ENCODE measurements at regions not wholly inside any gene's neighbourhood (a gene's known extent, or its start where the extent isn't known, plus 50 kb on each side); places are given as distances from the start of the nearest gene placed in this dataset.
"Not testable (repeated sequence)": the region's sequence is repeated elsewhere in the genome, so short reads cannot be mapped to it uniquely, and the experiment has no call there.

DNA sequence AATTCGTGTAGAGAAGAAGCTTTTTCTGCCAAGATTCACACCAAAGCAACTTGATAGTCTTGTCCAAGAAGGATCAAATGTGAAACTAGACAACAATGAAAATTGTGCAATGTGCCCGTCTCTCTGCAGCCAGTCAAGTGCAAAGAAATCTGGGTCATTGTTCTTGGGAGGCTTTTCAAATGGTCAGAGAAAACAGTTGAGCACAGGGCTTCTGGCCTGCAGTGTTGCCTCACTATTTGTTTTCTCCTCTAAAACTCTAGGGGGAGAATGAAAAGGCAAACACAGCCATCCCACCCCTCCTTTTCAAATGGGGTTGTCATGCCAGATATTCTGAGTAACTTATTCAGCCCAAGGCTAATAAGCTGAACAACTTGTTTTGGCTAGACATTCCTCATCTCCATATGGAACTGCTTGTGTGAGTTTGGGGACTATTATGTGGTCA is 417.6 kb upstream of the CDIN1 start:
- H3K4me3 ChIP-seq = no peak overlapping the region
- TF ChIP-seq, protein P1, sequence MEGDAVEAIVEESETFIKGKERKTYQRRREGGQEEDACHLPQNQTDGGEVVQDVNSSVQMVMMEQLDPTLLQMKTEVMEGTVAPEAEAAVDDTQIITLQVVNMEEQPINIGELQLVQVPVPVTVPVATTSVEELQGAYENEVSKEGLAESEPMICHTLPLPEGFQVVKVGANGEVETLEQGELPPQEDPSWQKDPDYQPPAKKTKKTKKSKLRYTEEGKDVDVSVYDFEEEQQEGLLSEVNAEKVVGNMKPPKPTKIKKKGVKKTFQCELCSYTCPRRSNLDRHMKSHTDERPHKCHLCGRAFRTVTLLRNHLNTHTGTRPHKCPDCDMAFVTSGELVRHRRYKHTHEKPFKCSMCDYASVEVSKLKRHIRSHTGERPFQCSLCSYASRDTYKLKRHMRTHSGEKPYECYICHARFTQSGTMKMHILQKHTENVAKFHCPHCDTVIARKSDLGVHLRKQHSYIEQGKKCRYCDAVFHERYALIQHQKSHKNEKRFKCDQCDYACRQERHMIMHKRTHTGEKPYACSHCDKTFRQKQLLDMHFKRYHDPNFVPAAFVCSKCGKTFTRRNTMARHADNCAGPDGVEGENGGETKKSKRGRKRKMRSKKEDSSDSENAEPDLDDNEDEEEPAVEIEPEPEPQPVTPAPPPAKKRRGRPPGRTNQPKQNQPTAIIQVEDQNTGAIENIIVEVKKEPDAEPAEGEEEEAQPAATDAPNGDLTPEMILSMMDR (IDR thresholded peaks at IDR 0.05) = no peak
- TF ChIP-seq EP300 (IDR thresholded peaks at IDR 0.05) (no peak), POLR2A (IDR thresholded peaks at IDR 0.05; ENCODE audit: low read depth) (no peak), POLR2AphosphoS5 (IDR thresholded peaks at IDR 0.05) (no peak)
- no peaks in the 10 kb centered on the region for H3K36me3 ChIP-seq
- H3K27ac ChIP-seq (replicated peaks in 1 of 4) = no peak overlapping the region
- intact Hi-C loops (cut with DNase I) = no loop called here
- H3K27me3 ChIP-seq = no peaks in the 10 kb centered on the region
- 59% methylated on average over 2 of the region's 2 CpGs for WGBS
- H3K4me1 ChIP-seq = no peaks in the 10 kb centered on the region
- H3K9me3 ChIP-seq = no peaks in the 10 kb centered on the region
- no peak for DNase-seq (ENCODE audit: extremely low spot score)

DNA sequence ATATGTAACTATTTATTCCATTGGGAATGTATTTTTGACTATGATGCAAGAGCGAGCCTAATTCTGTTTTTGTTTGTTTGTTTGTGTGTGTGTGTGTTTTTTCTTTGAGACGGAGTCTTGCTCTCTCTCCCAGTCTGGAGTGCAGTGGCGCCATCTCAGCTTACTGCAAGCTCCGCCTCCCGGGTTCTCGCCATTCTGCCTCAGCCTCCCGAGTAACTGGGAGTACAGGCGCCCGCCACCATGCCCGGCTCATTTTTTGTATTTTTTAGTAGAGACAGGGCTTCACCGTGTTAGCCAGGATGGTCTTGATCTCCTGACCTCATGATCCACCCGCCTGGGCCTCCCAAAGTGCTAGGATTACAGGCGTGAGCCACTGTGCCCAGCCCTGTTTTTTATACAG is 415.4 kb upstream of the CDIN1 start:
- H3K27ac ChIP-seq (replicated peaks in 1 of 4); DNase-seq (ENCODE audit: extremely low spot score); H3K4me1 ChIP-seq; intact Hi-C loops (cut with DNase I); H3K9me3 ChIP-seq; H3K4me3 ChIP-seq; H3K27me3 ChIP-seq; H3K36me3 ChIP-seq: not testable (repeated sequence)
- WGBS = 94% methylated on average over 13 of the region's 13 CpGs

- DNase-seq (ENCODE audit: extremely low spot score) = no peak
- H3K36me3 ChIP-seq = no peaks in the 10 kb centered on the region
- H3K9me3 ChIP-seq = no peaks in the 10 kb centered on the region
- no peak overlapping the region for H3K4me3 ChIP-seq
- WGBS = 92% methylated on average over 2 of the region's 2 CpGs
- no peak for TF ChIP-seq POLR2AphosphoS5 (IDR thresholded peaks at IDR 0.05)
- TF ChIP-seq, protein P1 (IDR thresholded peaks at IDR 0.05) = no peak
- TF ChIP-seq POLR2A (IDR thresholded peaks at IDR 0.05; ENCODE audit: low read depth) = no peak
- no peak for TF ChIP-seq EP300 (IDR thresholded peaks at IDR 0.05)
- H3K4me1 ChIP-seq = peaks cover 5 to 23% (median 20%) of the 10 kb centered on the region in 4 donors
- no peaks in the 10 kb centered on the region for H3K27me3 ChIP-seq
- no peak overlapping the region for H3K27ac ChIP-seq (replicated peaks in 1 of 4)
- intact Hi-C loops (cut with DNase I) = no loop called here
Observed at GRCh38 chr15:36172955-36173354, 406.5 kb upstream of the CDIN1 start.

- H3K27ac ChIP-seq (replicated peaks in 1 of 4) = no peak overlapping the region
- intact Hi-C loops (cut with DNase I) = no loop called here
- H3K36me3 ChIP-seq = no peaks in the 10 kb centered on the region
- no peak for DNase-seq (ENCODE audit: extremely low spot score)
- H3K4me1 ChIP-seq = peaks cover 5 to 26% (median 24%) of the 10 kb centered on the region in 4 donors
- WGBS = 90% methylated on average over 8 of the region's 8 CpGs
- H3K4me3 ChIP-seq = no peak overlapping the region
- TF ChIP-seq POLR2AphosphoS5 (IDR thresholded peaks at IDR 0.05) (no peak), POLR2A (IDR thresholded peaks at IDR 0.05; ENCODE audit: low read depth) (no peak), EP300 (IDR thresholded peaks at IDR 0.05) (no peak)
- TF ChIP-seq, protein P1 (IDR thresholded peaks at IDR 0.05) = no peak
- no peaks in the 10 kb centered on the region for H3K9me3 ChIP-seq
- H3K27me3 ChIP-seq = no peaks in the 10 kb centered on the region
Observed at GRCh38 chr15:36175186-36175740, 404.2 kb upstream of the CDIN1 start.

GRCh38 chr15:36175741-36176291 is 403.6 kb upstream of the CDIN1 start:
- Histone ChIP-seq H3K27me3 (no peaks in the 10 kb centered on the region), H3K4me3 (no peak overlapping the region), H3K4me1 (peaks cover 5 to 26% (median 24%) of the 10 kb centered on the region in 4 donors), H3K9me3 (no peaks in the 10 kb centered on the region), H3K36me3 (no peaks in the 10 kb centered on the region), H3K27ac (replicated peaks in 1 of 4) (no peak overlapping the region)
- no peak for DNase-seq (ENCODE audit: extremely low spot score)
- intact Hi-C loops (cut with DNase I) = no loop called here
- no peak for TF ChIP-seq POLR2A (IDR thresholded peaks at IDR 0.05; ENCODE audit: low read depth)
- TF ChIP-seq EP300 (IDR thresholded peaks at IDR 0.05) = no peak
- TF ChIP-seq, protein P1 (IDR thresholded peaks at IDR 0.05) = no peak
- TF ChIP-seq POLR2AphosphoS5 (IDR thresholded peaks at IDR 0.05) = no peak
- WGBS = 64% methylated on average over 2 of the region's 2 CpGs

All from esophagus muscularis mucosa (tissue), 4 donors.